ENCODE measurements at regions not wholly inside any gene's neighbourhood (a gene's known extent, or its start where the extent isn't known, plus 50 kb on each side); places are given as distances from the start of the nearest gene placed in this dataset.

GRCh38 chr13:71018995-71019394 lies 848.0 kb downstream of the DACH1 start:
- CTCF ChIA-PET: interaction anchor here (1.4 to 1.5 kb wide), 2 partner anchors 11 to 40 kb away, joined by 3 to 4 read pairs; no protein-coding TSS in a partner anchor
- H3K36me3 ChIP-seq (ENCODE audit: control insufficient read depth in 2 of 2, extremely low read depth in 1 of 2, insufficient read depth in 2 of 2, low read length in 2 of 2): no peaks in the 10 kb centered on the region
- H3K4me2 ChIP-seq (ENCODE audit: insufficient read depth, low read length): no peak overlapping the region
- dilution Hi-C loops (cut with MboI; ENCODE audit: extremely low pct_ligation_motif_present, low sequenced_read_pairs) (no loop called here), intact Hi-C loops (cut with micrococcal nuclease) (no loop called here)
- H3K9me1 ChIP-seq (replicated peaks; ENCODE audit: control insufficient read depth, extremely low read depth, insufficient read depth, low read length): no peaks in the 10 kb centered on the region
- no peak overlapping the region for H3K4me3 ChIP-seq (replicated peaks in 1 of 3; ENCODE audit: insufficient read depth in 1 of 3, low read depth in 1 of 3, low read length in 3 of 3)
- no peaks in the 10 kb centered on the region for H4K20me1 ChIP-seq (replicated peaks; ENCODE audit: control insufficient read depth, extremely low read depth, insufficient read depth, low read length)
- H3K27me3 ChIP-seq (ENCODE audit: control insufficient read depth in 2 of 2, insufficient read depth in 2 of 2, low read length in 2 of 2): no peaks in the 10 kb centered on the region
- no peaks in the 10 kb centered on the region for H3K4me1 ChIP-seq (ENCODE audit: control insufficient read depth, extremely low read depth, insufficient read depth, low read length)
- H3K79me2 ChIP-seq (ENCODE audit: control insufficient read depth, insufficient read depth, low read length): no peaks in the 10 kb centered on the region
- POLR2A ChIA-PET: no interaction called here
- FAIRE-seq (no peak), DNase-seq (ENCODE audit: low read depth, low spot score) (no peak)
- H2AFZ ChIP-seq (ENCODE audit: low read depth, low read length): no peak overlapping the region
- BruUV-seq (replicated peaks): no TSS peak
- H3K9me3 ChIP-seq (replicated peaks; ENCODE audit: control insufficient read depth, insufficient read depth, low read length): no peaks in the 10 kb centered on the region
- H3K9ac ChIP-seq (replicated peaks; ENCODE audit: extremely low read depth, insufficient read depth, low read length): no peak overlapping the region
- TF ChIP-seq GATA2 (IDR thresholded peaks at IDR 0.05; ENCODE audit: insufficient read depth, insufficient read length, low read depth, low read length): no peak
- no peak for TF ChIP-seq FOS (IDR thresholded peaks at IDR 0.05; ENCODE audit: borderline replicate concordance, insufficient read depth, low read length)
- TF ChIP-seq POLR2AphosphoS5 (IDR thresholded peaks at IDR 0.05; ENCODE audit: insufficient read depth, low read depth, low read length): no peak
- TF ChIP-seq CTCF (IDR thresholded peaks at IDR 0.05; ENCODE audit: extremely low read depth in 1 of 2, insufficient read depth in 1 of 2, low read depth in 1 of 2, low read length in 2 of 2): no peak
- no peak for TF ChIP-seq MYC (IDR thresholded peaks at IDR 0.05; ENCODE audit: low read depth, low read length)
- TF ChIP-seq POLR2A (IDR thresholded peaks at IDR 0.05; ENCODE audit: low read depth, low read length): no peak
- no peak for TF ChIP-seq MAX (IDR thresholded peaks at IDR 0.05; ENCODE audit: insufficient read depth, insufficient read length)
- no peak for TF ChIP-seq EZH2 (IDR thresholded peaks at IDR 0.05; ENCODE audit: borderline replicate concordance, low read depth, low read length, severe bottlenecking)
- TF ChIP-seq JUN (IDR thresholded peaks at IDR 0.05; ENCODE audit: borderline replicate concordance, insufficient read depth, insufficient read length, low read depth): no peak
- no peak overlapping the region for H3K27ac ChIP-seq (ENCODE audit: insufficient read depth, low read depth, low read length)
